HEK293 (cell line): ENCODE measurements at regions not wholly inside any gene's neighbourhood (a gene's known extent, or its start where the extent isn't known, plus 50 kb on each side); places are given as distances from the start of the nearest gene placed in this dataset.

Source experiments
- CTCF ChIP-seq: fragments of 450-650 bp; formaldehyde crosslinking; IDR thresholded peaks from 2 replicates; pipeline ENCODE4 v1.5.1; 2016; ENCODE audit warnings: missing biosample characterization, missing genetic modification characterization
- YY1 ChIP-seq: fragments of 450-650 bp; formaldehyde crosslinking; IDR thresholded peaks from 2 replicates; pipeline ENCODE4 v1.5.1; 2018; ENCODE audit warnings: missing biosample characterization, missing genetic modification characterization
- ZBTB44 ChIP-seq: fragments of 450-650 bp; IDR thresholded peaks from 2 replicates; pipeline ENCODE4 v1.5.1; 2018; ENCODE audit warnings: missing biosample characterization, mild to moderate bottlenecking, missing genetic modification characterization
- ZNF140 ChIP-seq: fragments of 450-650 bp; formaldehyde crosslinking; IDR thresholded peaks from 2 replicates; pipeline ENCODE4 v1.5.1; 2016; ENCODE audit warnings: missing biosample characterization, missing genetic modification characterization
- ZNF146 ChIP-seq: fragments of 450-650 bp; formaldehyde crosslinking; IDR thresholded peaks from 2 replicates; pipeline ENCODE4 v1.5.1; 2016; ENCODE audit warnings: missing biosample characterization, missing genetic modification characterization
- ZNF341 ChIP-seq: fragments of 450-650 bp; formaldehyde crosslinking; IDR thresholded peaks from 2 replicates; pipeline ENCODE4; 2016; ENCODE audit warnings: low read depth, missing biosample characterization, missing genetic modification characterization
- ZNF843 ChIP-seq: fragments of 450-650 bp; formaldehyde crosslinking; IDR thresholded peaks from 2 replicates; pipeline ENCODE4 v1.5.1; 2016; ENCODE audit warnings: missing biosample characterization, missing genetic modification characterization

- TF ChIP-seq ZNF140 (no peak), CTCF (tag by site-specific recombination) (no peak), ZNF843 (no peak), YY1 (tag by site-specific recombination) (no peak), ZNF146 (no peak), ZNF341 (tag by site-specific recombination) (no peak), ZBTB44 (no peak)
Measured at GRCh38 chr2:106306387-106306786, 112.3 kb upstream of the UXS1 start.
